ENCODE measurements at regions not wholly inside any gene's neighbourhood (a gene's known extent, or its start where the extent isn't known, plus 50 kb on each side); places are given as distances from the start of the nearest gene placed in this dataset.

- no peak overlapping the region for H3K4me3 ChIP-seq (ENCODE audit: low read depth, low read length)
- TF ChIP-seq CTCF (IDR thresholded peaks at IDR 0.05; ENCODE audit: low read depth, low read length), result no peak
Observed at GRCh38 chr3:124439603-124440002, 290.6 kb upstream of the UMPS start.

DNA sequence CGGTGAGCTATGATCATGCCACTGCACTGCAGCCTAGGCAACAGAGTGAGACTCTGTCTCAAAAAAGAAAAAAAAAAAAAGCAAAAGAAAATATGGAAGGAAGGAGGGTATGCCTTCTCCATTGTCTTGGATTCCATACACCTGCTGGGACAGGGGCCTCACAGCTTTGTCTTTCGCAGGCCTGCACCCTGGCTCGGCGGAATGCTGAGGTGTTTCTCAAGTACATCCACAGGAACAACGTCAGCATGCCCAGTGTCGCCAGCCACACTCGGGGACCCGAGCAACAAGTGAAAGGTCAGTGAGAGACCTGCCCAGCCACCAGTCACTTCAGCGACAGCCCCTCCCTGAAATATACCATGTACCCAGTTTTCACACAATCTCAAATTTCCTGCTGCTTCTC is 288.5 kb upstream of the UMPS start:
- H3K4me3 ChIP-seq (ENCODE audit: low read depth, low read length), result no peak overlapping the region
- TF ChIP-seq CTCF (IDR thresholded peaks at IDR 0.05; ENCODE audit: low read depth, low read length), result no peak

- no peak for TF ChIP-seq CTCF (IDR thresholded peaks at IDR 0.05; ENCODE audit: low read depth, low read length)
- H3K4me3 ChIP-seq (ENCODE audit: low read depth, low read length), result no peak overlapping the region
Observed at GRCh38 chr3:124442463-124442862, 287.8 kb upstream of the UMPS start.

- no peak for TF ChIP-seq CTCF (IDR thresholded peaks at IDR 0.05; ENCODE audit: low read depth, low read length)
- no peak overlapping the region for H3K4me3 ChIP-seq (ENCODE audit: low read depth, low read length)
Observed at GRCh38 chr3:124443446-124443845, 286.8 kb upstream of the UMPS start.

DNA sequence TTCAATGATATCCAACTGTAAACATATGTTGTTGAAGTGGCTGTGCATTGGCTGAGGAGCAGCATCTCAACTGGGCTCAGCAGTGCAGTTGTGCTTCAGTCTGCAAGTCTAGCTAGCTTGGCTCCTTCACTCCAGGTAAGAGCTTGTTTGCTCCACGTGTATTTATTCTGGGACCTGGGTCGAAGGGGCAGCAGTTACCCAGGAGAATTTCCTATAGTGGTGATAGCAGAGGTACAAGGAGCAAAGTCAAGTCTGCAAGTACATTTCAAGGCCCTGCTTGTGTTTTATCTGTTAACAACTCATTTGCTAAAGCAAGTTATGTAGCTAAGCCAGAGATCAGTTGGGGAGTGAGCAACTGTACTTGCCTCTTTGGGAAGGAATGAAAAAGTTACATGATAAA is 286.2 kb upstream of the UMPS start:
- TF ChIP-seq CTCF (IDR thresholded peaks at IDR 0.05; ENCODE audit: low read depth, low read length), result no peak
- no peak overlapping the region for H3K4me3 ChIP-seq (ENCODE audit: low read depth, low read length)

DNA sequence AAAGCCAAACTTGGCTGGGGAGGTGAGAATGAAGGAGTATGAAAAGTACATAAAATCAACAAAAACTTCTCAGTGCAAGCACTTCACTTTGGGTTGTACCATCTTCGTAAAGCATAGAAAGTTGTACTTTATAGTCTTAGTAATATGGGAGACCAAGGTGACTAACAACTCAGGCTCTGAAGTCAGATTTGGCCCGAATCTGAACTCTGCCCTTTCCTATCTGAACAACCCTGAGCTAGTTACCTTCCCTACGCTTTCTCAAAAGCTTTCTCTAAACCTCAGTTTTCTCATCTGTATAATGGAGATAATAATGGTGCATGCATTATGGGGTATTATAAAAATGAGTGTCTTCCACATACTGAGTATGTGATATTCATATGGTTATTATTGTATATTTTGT is 285.4 kb upstream of the UMPS start:
- TF ChIP-seq CTCF (IDR thresholded peaks at IDR 0.05; ENCODE audit: low read depth, low read length), result no peak
- no peak overlapping the region for H3K4me3 ChIP-seq (ENCODE audit: low read depth, low read length)

DNA sequence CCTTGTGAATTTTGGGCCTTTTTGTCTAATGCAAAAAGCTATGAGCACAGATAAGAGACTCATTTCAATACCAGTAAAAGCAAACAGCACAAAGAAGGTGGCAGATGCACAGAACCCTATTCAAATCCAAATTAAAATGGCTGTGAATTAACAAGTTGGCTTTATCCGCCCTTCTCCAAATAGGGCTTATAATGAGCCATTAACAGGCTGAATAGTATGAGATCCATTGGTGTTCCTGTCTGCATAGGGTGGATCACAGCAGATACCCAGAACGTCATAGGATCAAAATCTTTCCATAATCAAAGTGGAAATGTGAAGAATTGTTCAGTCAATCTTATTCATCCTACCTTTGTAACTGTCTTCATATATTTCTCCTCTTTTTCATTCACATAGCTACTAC is 282.4 kb upstream of the UMPS start:
- no peak for TF ChIP-seq CTCF (IDR thresholded peaks at IDR 0.05; ENCODE audit: low read depth, low read length)
- no peak overlapping the region for H3K4me3 ChIP-seq (ENCODE audit: low read depth, low read length)
